MM.1S (cell line): ENCODE measurements at regions not wholly inside any gene's neighbourhood (a gene's known extent, or its start where the extent isn't known, plus 50 kb on each side); places are given as distances from the start of the nearest gene placed in this dataset.

Experiments
- DNase-seq: peaks from one replicate; pipeline ENCODE4 v3.0.0-alpha.2; 2015
- H2AFZ ChIP-seq: fragments of 300-600 bp; sonication (generic); 2 replicates; pipeline ENCODE4 v1.6.0; 2016; ENCODE audit warnings: antibody characterized with exemption, low read length
- H3F3A ChIP-seq: fragments of 300-600 bp; sonication (generic); 2 replicates; pipeline ENCODE4 v1.6.1; 2016; ENCODE audit warnings: mild to moderate bottlenecking, antibody characterized with exemption, low read length, moderate library complexity, mixed read lengths; ENCODE audit not compliant: insufficient read depth
- H3K27ac ChIP-seq: fragments of 300-600 bp; sonication (generic); 2 replicates; pipeline ENCODE4 v1.5.1; 2016; ENCODE audit warnings: mild to moderate bottlenecking, low read length
- H3K27me3 ChIP-seq: fragments of 300-600 bp; sonication (generic); replicated peaks from 2 replicates; pipeline ENCODE4 v1.6.0; 2016; ENCODE audit warnings: low read length; ENCODE audit not compliant: insufficient read depth
- H3K36me3 ChIP-seq: fragments of 300-600 bp; sonication (generic); replicated peaks from 2 replicates; pipeline ENCODE4 v1.6.1; 2016; ENCODE audit warnings: mild to moderate bottlenecking, low read length, mixed read lengths; ENCODE audit not compliant: insufficient read depth
- H3K4me1 ChIP-seq: fragments of 300-600 bp; sonication (generic); 2 replicates; pipeline ENCODE4 v1.6.1; 2016; ENCODE audit warnings: low read length, mixed read lengths
- H3K4me2 ChIP-seq: fragments of 300-600 bp; sonication (generic); 2 replicates; pipeline ENCODE4 v1.6.0; 2016; ENCODE audit warnings: low read depth, low read length
- H3K4me3 ChIP-seq: fragments of 300-600 bp; sonication (generic); 2 replicates; pipeline ENCODE4 v1.5.1; 2016; ENCODE audit warnings: low read length, mixed read lengths
- H3K79me2 ChIP-seq: fragments of 300-600 bp; sonication (generic); 2 replicates; pipeline ENCODE4 v1.6.1; 2016; ENCODE audit warnings: mixed run types, low read length, mixed read lengths
- H3K9ac ChIP-seq: fragments of 300-600 bp; sonication (generic); 2 replicates; pipeline ENCODE4 v1.6.1; 2016; ENCODE audit warnings: low read length, mixed read lengths
- H3K9me2 ChIP-seq: fragments of 300-600 bp; sonication (generic); replicated peaks from 2 replicates; pipeline ENCODE4 v1.6.1; 2016; ENCODE audit warnings: mild to moderate bottlenecking, low read length, mixed read lengths; ENCODE audit not compliant: insufficient read depth
- H3K9me3 ChIP-seq: fragments of 300-600 bp; sonication (generic); replicated peaks from 2 replicates; pipeline ENCODE4 v1.6.1; 2016; ENCODE audit warnings: mild to moderate bottlenecking, low read length, mixed read lengths; ENCODE audit not compliant: insufficient read depth
- H4K20me1 ChIP-seq: fragments of 300-600 bp; sonication (generic); 2 replicates; pipeline ENCODE4 v1.6.1; 2016; ENCODE audit warnings: mild to moderate bottlenecking, low read length, moderate library complexity, mixed read lengths; ENCODE audit not compliant: insufficient read depth
- EZH2 ChIP-seq: fragments of 300-600 bp; sonication (generic); optimal IDR thresholded peaks from 2 replicates; pipeline ENCODE3; 2017; ENCODE audit warnings: low read depth, mild to moderate bottlenecking, antibody characterized with exemption, low read length, mixed read lengths
- EZH2phosphoT487 ChIP-seq: fragments of 300-600 bp; sonication (generic); IDR thresholded peaks from 2 replicates; pipeline ENCODE4 v1.6.1; 2018; ENCODE audit warnings: antibody characterized with exemption, low read length
- TF ChIP-seq, protein P1 (sequence below): fragments of 300-600 bp; sonication (generic); IDR thresholded peaks from 2 replicates; pipeline ENCODE4 v1.5.1; 2016; ENCODE audit warnings: antibody characterized with exemption, low read length, mixed read lengths

DNA sequence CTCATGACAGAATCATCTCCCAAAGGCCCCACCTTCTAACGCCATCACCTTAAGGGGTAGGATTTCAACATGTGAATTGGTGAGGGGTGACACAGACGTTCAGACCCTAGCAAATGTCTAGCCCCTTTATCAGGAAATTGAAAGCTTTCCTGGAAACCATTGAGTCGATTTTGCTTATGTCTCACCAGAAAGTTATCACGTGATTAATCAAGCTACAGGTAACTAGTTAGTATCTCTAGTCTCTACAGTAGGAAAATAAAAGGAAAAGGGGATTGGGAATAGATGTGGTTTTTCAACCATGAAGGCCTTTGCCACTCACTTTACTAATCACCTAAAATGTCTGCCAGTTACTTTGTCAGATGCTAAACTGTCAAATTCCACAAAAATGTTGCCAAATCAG is 1133.0 kb downstream of the PDHA2 start:
- DNase-seq = no peak
- TF ChIP-seq, protein P1, sequence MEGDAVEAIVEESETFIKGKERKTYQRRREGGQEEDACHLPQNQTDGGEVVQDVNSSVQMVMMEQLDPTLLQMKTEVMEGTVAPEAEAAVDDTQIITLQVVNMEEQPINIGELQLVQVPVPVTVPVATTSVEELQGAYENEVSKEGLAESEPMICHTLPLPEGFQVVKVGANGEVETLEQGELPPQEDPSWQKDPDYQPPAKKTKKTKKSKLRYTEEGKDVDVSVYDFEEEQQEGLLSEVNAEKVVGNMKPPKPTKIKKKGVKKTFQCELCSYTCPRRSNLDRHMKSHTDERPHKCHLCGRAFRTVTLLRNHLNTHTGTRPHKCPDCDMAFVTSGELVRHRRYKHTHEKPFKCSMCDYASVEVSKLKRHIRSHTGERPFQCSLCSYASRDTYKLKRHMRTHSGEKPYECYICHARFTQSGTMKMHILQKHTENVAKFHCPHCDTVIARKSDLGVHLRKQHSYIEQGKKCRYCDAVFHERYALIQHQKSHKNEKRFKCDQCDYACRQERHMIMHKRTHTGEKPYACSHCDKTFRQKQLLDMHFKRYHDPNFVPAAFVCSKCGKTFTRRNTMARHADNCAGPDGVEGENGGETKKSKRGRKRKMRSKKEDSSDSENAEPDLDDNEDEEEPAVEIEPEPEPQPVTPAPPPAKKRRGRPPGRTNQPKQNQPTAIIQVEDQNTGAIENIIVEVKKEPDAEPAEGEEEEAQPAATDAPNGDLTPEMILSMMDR = no peak
- TF ChIP-seq EZH2 (no peak), EZH2phosphoT487 (no peak)
- Histone ChIP-seq H4K20me1 (no peaks in the 10 kb centered on the region), H3K4me2 (no peak overlapping the region), H3K4me1 (no peaks in the 10 kb centered on the region), H3K27ac (no peak overlapping the region), H3K27me3 (no peaks in the 10 kb centered on the region), H2AFZ (no peak overlapping the region), H3K36me3 (no peaks in the 10 kb centered on the region), H3K9me3 (no peaks in the 10 kb centered on the region; the same call in 1 of the 2 replicates), H3F3A (no peaks in the 10 kb centered on the region), H3K9me2 (no peaks in the 10 kb centered on the region), H3K79me2 (no peaks in the 10 kb centered on the region), H3K9ac (no peak overlapping the region), H3K4me3 (no peak overlapping the region)

DNA sequence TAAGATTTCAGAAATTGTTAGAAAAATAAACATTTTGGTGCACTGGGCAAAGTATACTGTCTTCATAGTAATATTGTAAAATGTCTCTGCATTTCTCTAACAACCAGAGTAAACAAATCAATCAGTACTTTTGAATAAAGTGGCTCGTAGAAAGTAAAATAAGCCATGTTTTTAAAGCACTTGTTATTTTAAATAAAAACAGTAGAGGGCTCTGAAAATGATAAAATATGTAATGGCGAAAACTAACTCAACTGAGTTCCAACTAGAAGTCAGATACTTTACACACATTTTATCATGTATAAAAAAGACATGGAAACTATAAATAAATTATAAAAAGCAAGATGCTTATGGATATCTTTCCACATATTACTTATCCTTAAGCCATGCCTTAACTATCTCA is 1134.4 kb downstream of the PDHA2 start:
- H3K9ac ChIP-seq = no peak overlapping the region

GRCh38 chr4:96983830-96984229 is 1143.9 kb downstream of the PDHA2 start:
- H3K9ac ChIP-seq = no peak overlapping the region
- no peak overlapping the region for H2AFZ ChIP-seq

More for the DNA sequence above, 1134.4 kb downstream of the PDHA2 start:
- Histone ChIP-seq H3K4me3 (no peak overlapping the region), H3K9me2 (no peaks in the 10 kb centered on the region), H3K27ac (no peak overlapping the region), H3K36me3 (no peaks in the 10 kb centered on the region), H3K9me3 (no peaks in the 10 kb centered on the region; the same call in 1 of the 2 replicates), H3K27me3 (no peaks in the 10 kb centered on the region), H3F3A (no peaks in the 10 kb centered on the region), H3K4me1 (no peaks in the 10 kb centered on the region), H3K79me2 (no peaks in the 10 kb centered on the region), H2AFZ (no peak overlapping the region), H4K20me1 (no peaks in the 10 kb centered on the region), H3K4me2 (no peak overlapping the region)
- TF ChIP-seq EZH2phosphoT487 (no peak), EZH2 (no peak)
- TF ChIP-seq, protein P1 = no peak
- no peak for DNase-seq

More at GRCh38 chr4:96983830-96984229, 1143.9 kb downstream of the PDHA2 start:
- Histone ChIP-seq H3F3A (no peaks in the 10 kb centered on the region), H3K36me3 (no peaks in the 10 kb centered on the region), H3K27ac (no peak overlapping the region), H3K4me1 (no peaks in the 10 kb centered on the region), H3K4me3 (no peak overlapping the region), H3K9me3 (no peaks in the 10 kb centered on the region), H3K9me2 (no peaks in the 10 kb centered on the region), H3K79me2 (no peaks in the 10 kb centered on the region), H3K27me3 (no peaks in the 10 kb centered on the region), H3K4me2 (no peak overlapping the region), H4K20me1 (no peaks in the 10 kb centered on the region)
- no peak for TF ChIP-seq EZH2
- TF ChIP-seq EZH2phosphoT487 = no peak
- TF ChIP-seq, protein P1 = no peak
- no peak for DNase-seq
